Gastrocnemius medialis (tissue), 4 donors: ENCODE measurements at regions not wholly inside any gene's neighbourhood (a gene's known extent, or its start where the extent isn't known, plus 50 kb on each side); places are given as distances from the start of the nearest gene placed in this dataset.

Experiments
- POLR2A ChIP-seq, 2 donors: fragments of 450-650 bp; IDR thresholded peaks; one replicate each; pipeline ENCODE4 v1.6.1; 2017; ENCODE audit warnings: antibody characterized with exemption in 2 of 2, mild to moderate bottlenecking in 2 of 2, moderate library complexity in 2 of 2
- TF ChIP-seq, protein P1 (sequence below), 5 experiments: fragments of 450-650 bp in 3 of 5; fragments of 200-600 bp in 2 of 5; sonication (generic) in 2 of 5; IDR thresholded peaks in 4 of 5; conservative IDR thresholded peaks in 1 of 5; 1 replicate in 4 of 5; 2 replicates in 1 of 5; pipeline ENCODE4 v1.5.1; 2016 to 2019; ENCODE audit warnings: antibody characterized with exemption in 5 of 5, mild to moderate bottlenecking in 3 of 5, moderate library complexity in 3 of 5

DNA sequence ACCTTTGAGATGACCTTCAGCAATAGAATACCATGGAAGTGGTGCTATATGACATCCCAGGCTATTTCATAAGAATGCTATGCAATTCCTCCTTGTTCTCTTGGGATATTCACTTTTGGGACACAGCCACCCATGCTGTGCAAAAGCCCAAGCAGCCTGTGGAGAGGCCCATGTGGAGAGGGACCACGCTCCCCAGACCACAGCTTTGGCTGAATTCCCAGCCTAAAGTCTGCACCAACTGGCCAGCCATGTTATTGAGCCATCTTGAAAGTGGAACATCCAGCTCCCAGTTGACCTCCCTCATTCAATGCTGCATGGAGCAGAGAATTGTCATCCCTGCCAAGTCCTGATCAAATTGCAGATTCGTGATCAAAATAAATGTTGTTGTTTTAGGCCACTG lies 275.1 kb downstream of the SUDS3 start:
- TF ChIP-seq, protein P1, sequence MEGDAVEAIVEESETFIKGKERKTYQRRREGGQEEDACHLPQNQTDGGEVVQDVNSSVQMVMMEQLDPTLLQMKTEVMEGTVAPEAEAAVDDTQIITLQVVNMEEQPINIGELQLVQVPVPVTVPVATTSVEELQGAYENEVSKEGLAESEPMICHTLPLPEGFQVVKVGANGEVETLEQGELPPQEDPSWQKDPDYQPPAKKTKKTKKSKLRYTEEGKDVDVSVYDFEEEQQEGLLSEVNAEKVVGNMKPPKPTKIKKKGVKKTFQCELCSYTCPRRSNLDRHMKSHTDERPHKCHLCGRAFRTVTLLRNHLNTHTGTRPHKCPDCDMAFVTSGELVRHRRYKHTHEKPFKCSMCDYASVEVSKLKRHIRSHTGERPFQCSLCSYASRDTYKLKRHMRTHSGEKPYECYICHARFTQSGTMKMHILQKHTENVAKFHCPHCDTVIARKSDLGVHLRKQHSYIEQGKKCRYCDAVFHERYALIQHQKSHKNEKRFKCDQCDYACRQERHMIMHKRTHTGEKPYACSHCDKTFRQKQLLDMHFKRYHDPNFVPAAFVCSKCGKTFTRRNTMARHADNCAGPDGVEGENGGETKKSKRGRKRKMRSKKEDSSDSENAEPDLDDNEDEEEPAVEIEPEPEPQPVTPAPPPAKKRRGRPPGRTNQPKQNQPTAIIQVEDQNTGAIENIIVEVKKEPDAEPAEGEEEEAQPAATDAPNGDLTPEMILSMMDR (IDR thresholded peaks at IDR 0.05 in 4 of 5, conservative IDR thresholded peaks at IDR 0.05 in 1 of 5) = no peak
- TF ChIP-seq POLR2A (IDR thresholded peaks at IDR 0.05) = no peak
